Right forelimb (tissue), 1 donor: ENCODE measurements at regions not wholly inside any gene's neighbourhood (a gene's known extent, or its start where the extent isn't known, plus 50 kb on each side); places are given as distances from the start of the nearest gene placed in this dataset.

Source experiments
- DNase-seq: peaks from one replicate; pipeline ENCODE4 v3.0.0-alpha.2; 2018

- DNase-seq: no peak
These were observed 382.2 kb downstream of the FUT8 start for GRCh38 chr14:65794674-65795279.

GRCh38 chr14:65798216-65798615 is 385.7 kb downstream of the FUT8 start:
- no peak for DNase-seq

GRCh38 chr14:65800694-65801093 is 388.2 kb downstream of the FUT8 start:
- DNase-seq: no peak

- no peak for DNase-seq
These were observed 389.7 kb downstream of the FUT8 start for GRCh38 chr14:65802196-65802595.

GRCh38 chr14:65803885-65804284 is 391.4 kb downstream of the FUT8 start:
- no peak for DNase-seq

GRCh38 chr14:65804439-65805112 is 392.0 kb downstream of the FUT8 start:
- DNase-seq: no peak

GRCh38 chr14:65805113-65805473 is 392.6 kb downstream of the FUT8 start:
- no peak for DNase-seq

GRCh38 chr14:65808390-65808789 is 395.9 kb downstream of the FUT8 start:
- no peak for DNase-seq

- DNase-seq: no peak
These were observed 397.8 kb downstream of the FUT8 start for GRCh38 chr14:65810322-65810721.

GRCh38 chr14:65813760-65814384 is 401.3 kb downstream of the FUT8 start:
- no peak for DNase-seq

GRCh38 chr14:65815127-65815526 is 402.6 kb downstream of the FUT8 start:
- DNase-seq: no peak

- no peak for DNase-seq
These were observed 404.5 kb downstream of the FUT8 start for GRCh38 chr14:65817011-65817410.

GRCh38 chr14:65819569-65819968 is 407.0 kb downstream of the FUT8 start:
- DNase-seq: no peak

- no peak for DNase-seq
These were observed 408.8 kb downstream of the FUT8 start for GRCh38 chr14:65821224-65821753.

GRCh38 chr14:65824285-65824977 is 411.9 kb downstream of the FUT8 start:
- peak; percentile 54 for DNase-seq

- no peak for DNase-seq
These were observed 412.4 kb downstream of the FUT8 start for GRCh38 chr14:65824978-65825299.

- DNase-seq: no peak
These were observed 414.4 kb downstream of the FUT8 start for GRCh38 chr14:65826946-65827345.

GRCh38 chr14:65827520-65827919 is 415.0 kb downstream of the FUT8 start:
- no peak for DNase-seq

GRCh38 chr14:65828396-65828795 is 415.9 kb downstream of the FUT8 start:
- no peak for DNase-seq

GRCh38 chr14:65832431-65833266 is 420.1 kb downstream of the FUT8 start:
- DNase-seq: no peak

- no peak for DNase-seq
These were observed 420.8 kb downstream of the FUT8 start for GRCh38 chr14:65833267-65833880.

- DNase-seq: no peak
These were observed 421.5 kb downstream of the FUT8 start for GRCh38 chr14:65834051-65834450.
